ENCODE measurements at regions not wholly inside any gene's neighbourhood (a gene's known extent, or its start where the extent isn't known, plus 50 kb on each side); places are given as distances from the start of the nearest gene placed in this dataset.

DNA sequence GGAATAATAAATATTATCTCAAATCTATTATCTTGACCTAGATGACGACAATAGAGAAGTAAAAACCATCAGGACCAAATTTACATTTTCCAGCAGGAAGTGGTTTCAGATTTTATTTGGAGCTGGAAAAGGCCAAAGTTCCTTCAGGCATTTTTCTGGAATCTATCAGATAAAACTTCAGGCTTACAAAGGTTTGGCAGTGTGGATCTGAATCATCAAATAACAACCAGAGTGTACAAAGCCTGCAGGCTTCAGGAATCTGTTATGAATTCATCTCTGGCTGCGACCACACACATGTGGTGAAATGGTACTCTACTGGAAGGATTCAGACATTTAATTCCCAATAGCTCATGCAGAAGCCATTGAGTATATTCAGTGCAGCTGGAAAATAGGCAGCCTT is 726.4 kb upstream of the GRAMD2B start:
- Mint-ChIP-seq H3K4me3 (no peak overlapping the region), H3K9me3 (ENCODE audit: insufficient read depth) (peaks cover 4% of the 10 kb centered on the region), H3K27ac (no peak overlapping the region), H3K4me1 (ENCODE audit: low read depth) (no peaks in the 10 kb centered on the region), H3K27me3 (ENCODE audit: low read depth) (no peaks in the 10 kb centered on the region), H3K36me3 (ENCODE audit: low read depth) (no peaks in the 10 kb centered on the region)
- ATAC-seq, result no peak
- ChIA-PET POLR2A (no interaction called here), CTCF (no interaction called here)
- no peak for DNase-seq

DNA sequence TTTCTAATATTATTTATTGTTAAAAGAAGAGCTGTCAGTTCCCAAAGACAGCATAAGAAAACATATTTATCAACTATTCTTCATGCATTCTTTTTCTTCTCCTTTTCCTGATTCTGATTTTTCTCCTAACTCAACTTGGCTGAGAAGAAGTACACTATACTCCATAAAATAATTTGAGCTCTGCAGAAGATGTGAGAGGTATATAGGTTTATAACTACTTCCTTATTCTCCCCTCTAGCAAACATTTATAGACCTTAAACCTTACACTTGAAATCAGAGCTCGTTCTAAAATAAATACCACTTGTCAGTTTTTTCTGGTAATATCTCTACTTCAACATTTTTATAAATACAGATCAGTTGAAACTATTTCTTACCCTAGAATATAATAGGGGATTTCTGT is 724.8 kb upstream of the GRAMD2B start:
- ATAC-seq, result no peak
- ChIA-PET POLR2A (no interaction called here), CTCF (no interaction called here)
- H3K4me1 Mint-ChIP-seq (ENCODE audit: low read depth), result no peaks in the 10 kb centered on the region
- no peak overlapping the region for H3K4me3 Mint-ChIP-seq
- no peak overlapping the region for H3K27ac Mint-ChIP-seq
- H3K9me3 Mint-ChIP-seq (ENCODE audit: insufficient read depth), result peaks cover 5% of the 10 kb centered on the region
- no peaks in the 10 kb centered on the region for H3K27me3 Mint-ChIP-seq (ENCODE audit: low read depth)
- H3K36me3 Mint-ChIP-seq (ENCODE audit: low read depth), result no peaks in the 10 kb centered on the region
- no peak for DNase-seq

DNA sequence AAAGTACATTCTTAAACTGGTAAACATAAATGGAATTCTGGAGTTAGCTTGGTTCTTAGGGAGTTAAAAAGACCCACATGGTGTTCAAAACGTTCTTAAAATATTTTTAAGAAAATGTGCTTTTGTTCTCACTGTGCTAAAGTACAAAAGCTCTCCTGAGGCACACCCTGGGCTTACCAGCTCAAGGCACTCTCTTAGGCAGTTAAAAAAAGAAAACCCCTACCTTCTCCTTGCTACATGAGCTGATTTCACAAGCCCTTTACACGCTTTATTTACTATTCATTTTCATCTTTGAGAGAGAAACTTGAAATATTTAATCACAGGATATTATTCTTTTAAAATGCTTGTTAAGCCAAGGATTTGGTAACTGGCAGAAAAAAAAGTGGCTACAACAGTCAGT is 723.3 kb upstream of the GRAMD2B start:
- CTCF ChIA-PET, result no interaction called here
- Mint-ChIP-seq H3K9me3 (ENCODE audit: insufficient read depth) (peaks cover 16% of the 10 kb centered on the region), H3K27me3 (ENCODE audit: low read depth) (no peaks in the 10 kb centered on the region), H3K36me3 (ENCODE audit: low read depth) (no peaks in the 10 kb centered on the region), H3K27ac (no peak overlapping the region), H3K4me3 (no peak overlapping the region), H3K4me1 (ENCODE audit: low read depth) (no peaks in the 10 kb centered on the region)
- ATAC-seq (no peak), DNase-seq (no peak)
- POLR2A ChIA-PET, result no interaction called here

DNA sequence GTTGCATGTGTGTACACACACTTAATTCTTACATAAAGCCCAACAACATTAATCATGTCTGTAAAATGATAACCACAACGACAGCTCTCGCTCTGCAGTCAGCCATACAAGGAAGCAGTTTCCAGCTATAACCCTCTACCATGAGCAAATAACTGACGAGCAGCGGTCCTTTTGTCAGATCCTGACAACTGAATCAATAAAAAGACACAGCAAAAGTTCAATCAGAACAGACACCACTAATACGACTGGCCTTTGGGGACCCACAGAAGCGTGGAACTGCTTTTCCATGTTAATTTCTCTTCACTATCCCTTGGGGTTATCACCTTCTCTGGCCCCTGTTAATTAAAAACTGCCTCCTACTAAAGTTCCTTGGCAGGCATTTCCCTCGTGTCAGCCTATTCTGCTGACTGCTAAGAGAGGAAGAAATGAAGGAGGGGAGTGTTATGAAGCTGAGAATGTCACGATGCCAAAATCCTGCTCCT is 722.8 kb upstream of the GRAMD2B start:
- H3K9me3 Mint-ChIP-seq (ENCODE audit: insufficient read depth), result peaks cover 16% of the 10 kb centered on the region
- DNase-seq (no peak), ATAC-seq (no peak)
- ChIA-PET POLR2A (no interaction called here), CTCF (no interaction called here)
- no peaks in the 10 kb centered on the region for H3K36me3 Mint-ChIP-seq (ENCODE audit: low read depth)
- H3K4me3 Mint-ChIP-seq, result no peak overlapping the region
- H3K27ac Mint-ChIP-seq, result no peak overlapping the region
- no peaks in the 10 kb centered on the region for H3K27me3 Mint-ChIP-seq (ENCODE audit: low read depth)
- no peaks in the 10 kb centered on the region for H3K4me1 Mint-ChIP-seq (ENCODE audit: low read depth)

DNA sequence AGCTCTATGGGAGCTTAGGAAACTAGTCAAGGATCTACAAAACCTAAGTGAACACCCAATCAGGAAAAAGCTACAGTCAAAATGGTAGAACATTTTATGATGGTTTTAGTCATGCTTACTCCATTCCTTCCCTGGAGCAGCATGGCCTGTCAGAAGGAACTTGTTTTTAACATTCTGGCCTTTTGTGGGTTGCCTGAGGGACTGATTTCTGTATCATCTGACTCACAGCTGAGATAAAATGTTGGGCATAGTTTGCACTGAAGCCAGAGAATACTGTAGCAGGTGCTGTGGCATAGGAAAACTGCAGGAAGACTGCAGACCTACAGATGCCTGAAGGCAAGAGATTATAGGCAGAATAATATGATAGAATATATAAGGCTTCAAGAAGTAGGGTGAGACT is 719.6 kb upstream of the GRAMD2B start:
- no peak for DNase-seq
- no peak for ATAC-seq
- Mint-ChIP-seq H3K4me1 (ENCODE audit: low read depth) (no peaks in the 10 kb centered on the region), H3K27me3 (ENCODE audit: low read depth) (no peaks in the 10 kb centered on the region), H3K36me3 (ENCODE audit: low read depth) (no peaks in the 10 kb centered on the region), H3K27ac (no peak overlapping the region), H3K9me3 (ENCODE audit: insufficient read depth) (peaks cover 16% of the 10 kb centered on the region), H3K4me3 (no peak overlapping the region)
- POLR2A ChIA-PET, result no interaction called here
- CTCF ChIA-PET, result no interaction called here

DNA sequence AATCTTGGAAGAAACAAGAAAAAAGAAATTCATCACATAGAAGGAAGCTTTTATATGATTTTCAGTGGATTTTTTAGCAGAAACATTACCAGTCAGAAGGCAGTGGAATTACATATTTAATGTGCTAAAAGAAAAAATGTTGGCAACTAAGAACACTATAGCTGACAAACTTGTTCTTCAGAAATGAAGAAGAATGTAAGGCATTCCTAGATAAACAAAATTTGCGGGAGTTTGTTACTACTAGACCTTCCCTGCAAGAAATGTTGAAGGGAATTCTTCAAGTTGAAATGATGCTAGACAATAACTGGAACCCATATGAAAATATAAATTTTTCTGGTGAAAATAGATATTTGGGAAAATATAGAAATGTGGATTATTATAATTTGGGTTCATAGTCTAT is 718.3 kb upstream of the GRAMD2B start:
- H3K4me1 Mint-ChIP-seq (ENCODE audit: low read depth), result no peaks in the 10 kb centered on the region
- CTCF ChIA-PET, result no interaction called here
- H3K27me3 Mint-ChIP-seq (ENCODE audit: low read depth), result no peaks in the 10 kb centered on the region
- no peak overlapping the region for H3K4me3 Mint-ChIP-seq
- no peaks in the 10 kb centered on the region for H3K36me3 Mint-ChIP-seq (ENCODE audit: low read depth)
- POLR2A ChIA-PET, result no interaction called here
- ATAC-seq, result no peak
- DNase-seq, result no peak
- H3K27ac Mint-ChIP-seq, result no peak overlapping the region
- H3K9me3 Mint-ChIP-seq (ENCODE audit: insufficient read depth), result peaks cover 16% of the 10 kb centered on the region

DNA sequence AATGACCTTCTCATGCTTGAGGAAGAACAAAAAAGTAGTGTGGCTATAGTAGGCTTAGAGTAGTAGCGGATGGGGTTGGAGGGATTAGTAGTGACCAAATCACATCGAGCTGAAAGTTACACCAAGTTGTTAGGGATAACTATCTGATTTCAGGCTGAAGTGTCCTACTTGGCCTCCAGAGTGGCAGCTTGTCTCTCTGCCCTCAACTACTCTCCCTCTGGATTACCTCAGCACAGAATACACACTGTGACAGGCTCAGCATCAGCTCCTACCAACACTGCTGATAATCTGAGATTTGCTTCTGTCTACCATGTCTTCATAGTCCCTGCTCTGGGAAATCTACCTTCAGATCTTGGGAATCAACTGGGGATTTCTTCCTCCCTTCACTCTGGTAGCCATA is 714.6 kb upstream of the GRAMD2B start:
- ChIA-PET POLR2A (no interaction called here), CTCF (no interaction called here)
- no peak for ATAC-seq
- no peak for DNase-seq
- Mint-ChIP-seq H3K9me3 (ENCODE audit: insufficient read depth) (peaks cover 14% of the 10 kb centered on the region), H3K36me3 (ENCODE audit: low read depth) (no peaks in the 10 kb centered on the region), H3K4me1 (ENCODE audit: low read depth) (no peaks in the 10 kb centered on the region), H3K4me3 (no peak overlapping the region), H3K27ac (no peak overlapping the region), H3K27me3 (ENCODE audit: low read depth) (no peaks in the 10 kb centered on the region)

DNA sequence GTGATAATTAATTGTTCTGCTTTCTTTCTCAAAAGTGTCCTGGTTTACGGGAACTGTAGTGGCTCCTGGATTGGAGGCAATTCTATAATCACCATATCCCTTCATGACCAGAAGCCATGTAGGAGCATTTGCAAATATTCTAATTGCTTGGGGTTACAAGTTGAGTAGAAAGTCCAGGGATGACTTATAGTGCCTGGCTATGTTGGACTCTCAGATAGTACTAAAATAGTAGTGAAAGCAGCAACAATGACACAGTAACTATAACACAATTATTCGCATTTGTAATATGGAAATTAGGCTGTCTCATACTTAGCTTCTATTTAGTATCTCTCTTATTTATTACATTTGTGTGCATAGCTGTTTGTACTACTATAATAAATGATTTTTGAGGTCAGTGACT is 712.5 kb upstream of the GRAMD2B start:
- H3K27ac Mint-ChIP-seq, result no peak overlapping the region
- H3K9me3 Mint-ChIP-seq (ENCODE audit: insufficient read depth), result peaks cover 5% of the 10 kb centered on the region
- ChIA-PET POLR2A (no interaction called here), CTCF (no interaction called here)
- DNase-seq, result no peak
- H3K4me3 Mint-ChIP-seq, result no peak overlapping the region
- no peaks in the 10 kb centered on the region for H3K36me3 Mint-ChIP-seq (ENCODE audit: low read depth)
- no peak for ATAC-seq
- no peaks in the 10 kb centered on the region for H3K4me1 Mint-ChIP-seq (ENCODE audit: low read depth)
- no peaks in the 10 kb centered on the region for H3K27me3 Mint-ChIP-seq (ENCODE audit: low read depth)

DNA sequence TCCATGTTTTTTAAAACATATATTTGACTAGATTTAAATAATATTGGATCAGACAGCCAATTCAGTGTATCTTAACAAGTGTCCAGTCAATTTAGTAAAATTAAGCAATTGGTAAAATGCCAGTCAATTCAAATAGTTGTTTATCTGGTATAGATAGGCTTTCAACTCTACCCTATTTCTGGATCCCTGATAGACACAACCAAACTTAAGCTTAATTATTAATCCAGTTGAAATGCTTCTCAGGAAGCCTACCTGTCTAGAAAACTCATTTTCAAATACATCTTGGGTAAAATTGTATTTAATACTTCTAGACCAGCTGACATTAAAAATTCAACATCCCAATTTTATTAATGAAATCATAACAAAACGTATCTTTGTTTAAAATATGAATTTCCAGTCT is 710.8 kb upstream of the GRAMD2B start:
- Mint-ChIP-seq H3K9me3 (ENCODE audit: insufficient read depth) (peaks cover 3% of the 10 kb centered on the region), H3K27ac (no peak overlapping the region), H3K4me3 (no peak overlapping the region), H3K36me3 (ENCODE audit: low read depth) (no peaks in the 10 kb centered on the region), H3K4me1 (ENCODE audit: low read depth) (no peaks in the 10 kb centered on the region), H3K27me3 (ENCODE audit: low read depth) (no peaks in the 10 kb centered on the region)
- DNase-seq, result no peak
- ChIA-PET POLR2A (no interaction called here), CTCF (no interaction called here)
- ATAC-seq, result no peak

DNA sequence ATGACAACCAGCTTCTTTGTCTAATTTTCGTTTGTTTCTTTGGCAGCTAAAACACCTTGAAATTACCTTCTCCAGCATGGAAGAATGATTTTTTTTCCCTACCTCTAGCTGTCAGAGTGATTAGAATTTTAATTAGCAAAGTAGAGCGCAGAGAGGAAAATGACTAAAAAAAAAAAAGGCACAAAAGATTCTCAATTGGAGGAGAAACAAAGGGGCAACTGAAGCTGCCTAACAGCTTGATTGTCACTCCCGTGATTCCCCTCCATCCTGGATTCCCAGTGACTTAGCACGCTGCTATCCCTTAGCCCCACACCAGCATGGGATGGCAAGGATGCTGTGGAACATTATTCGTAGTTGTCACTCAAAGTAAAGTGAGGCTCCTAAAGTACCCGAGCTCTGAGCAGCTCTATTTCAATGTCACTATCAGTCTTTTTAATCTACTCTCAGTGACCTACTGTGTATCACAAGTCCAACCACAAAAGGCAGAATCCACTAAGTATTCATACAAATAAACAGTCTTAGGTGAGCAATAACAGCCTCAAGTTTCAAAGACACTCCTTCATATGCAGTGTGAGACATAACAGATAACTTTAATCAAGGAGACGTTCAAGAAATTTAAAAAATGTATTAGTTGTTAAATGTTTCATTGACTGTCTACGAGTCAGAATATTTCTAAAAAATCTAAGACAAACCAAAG is 710.0 kb upstream of the GRAMD2B start:
- H3K27me3 Mint-ChIP-seq (ENCODE audit: low read depth), result no peaks in the 10 kb centered on the region

DNA sequence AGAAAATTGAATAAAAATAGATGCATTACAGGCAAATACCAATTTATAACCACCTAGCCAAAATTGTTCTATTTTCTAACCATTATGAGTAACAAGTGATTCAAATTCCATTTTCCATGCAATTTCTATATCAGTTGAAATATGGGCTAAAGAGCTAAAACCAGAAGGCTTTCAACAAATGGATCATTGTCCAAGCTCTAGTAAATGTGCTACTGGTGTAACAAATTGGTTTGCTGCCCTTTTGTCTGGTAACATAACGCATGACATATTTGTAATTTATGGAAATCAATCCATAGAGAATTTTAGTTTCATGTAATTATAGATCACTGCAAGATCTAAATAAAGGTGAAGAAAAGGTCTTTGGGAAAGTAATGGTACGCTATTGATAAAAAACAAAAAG is 708.0 kb upstream of the GRAMD2B start:
- Mint-ChIP-seq H3K36me3 (ENCODE audit: low read depth) (no peaks in the 10 kb centered on the region), H3K4me3 (no peak overlapping the region), H3K27me3 (ENCODE audit: low read depth) (no peaks in the 10 kb centered on the region), H3K4me1 (ENCODE audit: low read depth) (no peaks in the 10 kb centered on the region), H3K27ac (no peak overlapping the region), H3K9me3 (ENCODE audit: insufficient read depth) (peaks cover 3% of the 10 kb centered on the region)
- DNase-seq (no peak), ATAC-seq (no peak)
- ChIA-PET CTCF (no interaction called here), POLR2A (no interaction called here)

More for the DNA sequence above, 710.0 kb upstream of the GRAMD2B start:
- DNase-seq (no peak), ATAC-seq (no peak)
- peaks cover 3% of the 10 kb centered on the region for H3K9me3 Mint-ChIP-seq (ENCODE audit: insufficient read depth)
- ChIA-PET POLR2A (no interaction called here), CTCF (no interaction called here)
- no peaks in the 10 kb centered on the region for H3K36me3 Mint-ChIP-seq (ENCODE audit: low read depth)
- no peak overlapping the region for H3K4me3 Mint-ChIP-seq
- no peak overlapping the region for H3K27ac Mint-ChIP-seq
- no peaks in the 10 kb centered on the region for H3K4me1 Mint-ChIP-seq (ENCODE audit: low read depth)

DNA sequence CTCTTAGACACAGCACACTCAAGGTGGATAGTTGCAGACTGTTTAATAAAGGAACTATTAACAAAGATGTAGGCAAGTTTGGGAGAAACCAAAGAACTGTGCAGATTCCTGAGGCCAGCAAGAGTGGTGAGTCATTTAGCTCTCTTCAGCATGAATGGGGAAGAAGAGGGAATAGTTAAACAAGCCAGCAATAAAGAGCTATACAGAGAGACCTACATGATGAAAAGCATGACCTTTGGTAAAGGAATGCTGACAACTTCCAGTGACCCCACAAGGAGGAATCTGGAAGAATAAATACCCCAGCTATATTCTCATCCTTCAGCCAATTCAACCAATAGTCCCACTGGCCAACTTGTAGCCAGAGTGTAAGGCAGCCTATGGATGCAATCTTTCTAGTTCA is 706.0 kb upstream of the GRAMD2B start:
- Mint-ChIP-seq H3K27me3 (ENCODE audit: low read depth) (no peaks in the 10 kb centered on the region), H3K9me3 (ENCODE audit: insufficient read depth) (peaks cover 3% of the 10 kb centered on the region), H3K4me1 (ENCODE audit: low read depth) (no peaks in the 10 kb centered on the region), H3K4me3 (no peak overlapping the region), H3K36me3 (ENCODE audit: low read depth) (no peaks in the 10 kb centered on the region), H3K27ac (no peak overlapping the region)
- no peak for ATAC-seq
- ChIA-PET POLR2A (no interaction called here), CTCF (no interaction called here)
- no peak for DNase-seq

DNA sequence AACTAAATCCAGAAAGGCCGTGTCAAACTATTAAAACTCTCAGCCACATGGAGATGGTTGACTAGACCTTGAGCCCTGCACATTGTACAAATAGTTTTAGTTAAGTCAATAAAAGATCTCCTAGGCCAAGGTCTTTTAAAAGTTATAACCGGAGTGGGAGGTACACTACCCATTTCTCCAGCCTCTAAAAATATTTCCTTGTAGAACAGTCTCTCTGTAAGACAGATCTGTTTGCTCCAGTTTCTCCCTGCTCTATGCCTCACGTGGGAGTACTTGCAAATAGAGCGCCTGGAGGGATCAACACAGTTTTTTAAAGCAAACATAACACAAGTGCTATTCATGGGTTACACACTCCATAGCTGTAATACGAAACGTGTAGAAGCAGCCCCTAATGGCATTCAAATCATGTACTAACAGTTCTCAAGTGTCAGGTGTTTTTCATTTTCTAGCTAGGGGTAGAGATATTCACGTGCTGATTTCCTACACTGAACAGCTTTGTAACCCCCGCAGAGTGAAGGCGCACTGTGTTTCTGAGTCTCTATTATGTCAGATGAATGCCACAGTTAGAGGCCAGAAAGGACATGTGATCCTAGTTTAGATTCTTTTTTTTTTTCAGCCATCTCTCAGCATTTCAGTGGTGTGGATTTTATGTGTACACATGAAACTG is 703.4 kb upstream of the GRAMD2B start:
- POLR2A ChIA-PET, result no interaction called here
- no peak for DNase-seq
- Mint-ChIP-seq H3K4me1 (ENCODE audit: low read depth) (no peaks in the 10 kb centered on the region), H3K36me3 (ENCODE audit: low read depth) (no peaks in the 10 kb centered on the region), H3K27ac (no peak overlapping the region), H3K4me3 (no peak overlapping the region), H3K9me3 (ENCODE audit: insufficient read depth) (peaks cover 3% of the 10 kb centered on the region), H3K27me3 (ENCODE audit: low read depth) (no peaks in the 10 kb centered on the region)
- ATAC-seq, result no peak
- CTCF ChIA-PET, result no interaction called here
